Heart left ventricle (tissue), 13 donors: ENCODE measurements at regions not wholly inside any gene's neighbourhood (a gene's known extent, or its start where the extent isn't known, plus 50 kb on each side); places are given as distances from the start of the nearest gene placed in this dataset.

ENCODE experiments used
- POLR2A ChIP-seq, 2 donors: fragments of 450-650 bp; IDR thresholded peaks; one replicate each; pipeline ENCODE4 v1.6.1; 2017; ENCODE audit warnings: antibody characterized with exemption in 2 of 2, mild to moderate bottlenecking in 2 of 2, moderate library complexity in 2 of 2
- TF ChIP-seq, protein P1 (sequence below), 12 donors: fragments of 200-600 bp; sonication (generic) in 4 of 12; IDR thresholded peaks; one replicate each; pipeline versions ENCODE4 v1.5.0 to v1.8.0; 2018 to 2022; ENCODE audit warnings: antibody characterized with exemption in 12 of 12, mild to moderate bottlenecking in 5 of 12
- donor health status: ischemic (EF 13 %, LVEDD 7.1; RV severe dilation, severe dysfunction).
- donor health status: DM: no; HTN: yes; CAD: no.
- donor health status: DM: no; HTN: no; CAD: no.
- donor health status: ischemic (EF 25% LVEDD 6.9; RV normal size, moderate dysfunction).
- donor health status: ischemic (EF 25% LVEDD 5.7; RV mildly dilated, moderate dysfunction).
- donor health status: ischemic (EF 35%, LVEDD 5.7; RV mildly dilated, moderate dysfunction).
- donor health status: nonischemic (EF 11% LVEDD 7.7; RV severe dilation, severe dysfunction).
- donor health status: DM: yes; HTN: yes; CAD: no.
- donor health status: PGD.
- donor health status: ischemic (EF 29% LVEDD 5.4; RV normal size, mild dysfunction).
- donor health status: nonischemic (EF 23%, LVEDD 6.1; RV moderate dilation, normal function).

DNA sequence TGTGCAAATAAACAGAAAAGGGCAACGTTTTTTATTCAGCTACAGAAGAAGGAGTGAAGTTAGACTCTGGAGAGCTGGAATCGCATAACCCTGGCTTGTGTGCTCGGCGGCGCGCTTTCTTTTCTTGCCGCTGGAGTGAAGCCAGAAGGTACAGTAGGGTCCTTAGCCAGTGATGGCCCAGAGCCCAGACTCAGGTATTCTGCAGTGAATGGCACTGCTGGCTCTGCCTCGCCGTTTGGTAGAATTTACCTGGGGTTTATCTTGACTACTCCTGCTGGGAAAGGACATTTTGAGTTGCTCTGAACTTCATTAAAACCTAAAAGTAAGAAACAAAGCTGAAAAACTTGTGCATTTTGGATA, 56.9 kb upstream of the TIAM2 start:
- TF ChIP-seq, protein P1, sequence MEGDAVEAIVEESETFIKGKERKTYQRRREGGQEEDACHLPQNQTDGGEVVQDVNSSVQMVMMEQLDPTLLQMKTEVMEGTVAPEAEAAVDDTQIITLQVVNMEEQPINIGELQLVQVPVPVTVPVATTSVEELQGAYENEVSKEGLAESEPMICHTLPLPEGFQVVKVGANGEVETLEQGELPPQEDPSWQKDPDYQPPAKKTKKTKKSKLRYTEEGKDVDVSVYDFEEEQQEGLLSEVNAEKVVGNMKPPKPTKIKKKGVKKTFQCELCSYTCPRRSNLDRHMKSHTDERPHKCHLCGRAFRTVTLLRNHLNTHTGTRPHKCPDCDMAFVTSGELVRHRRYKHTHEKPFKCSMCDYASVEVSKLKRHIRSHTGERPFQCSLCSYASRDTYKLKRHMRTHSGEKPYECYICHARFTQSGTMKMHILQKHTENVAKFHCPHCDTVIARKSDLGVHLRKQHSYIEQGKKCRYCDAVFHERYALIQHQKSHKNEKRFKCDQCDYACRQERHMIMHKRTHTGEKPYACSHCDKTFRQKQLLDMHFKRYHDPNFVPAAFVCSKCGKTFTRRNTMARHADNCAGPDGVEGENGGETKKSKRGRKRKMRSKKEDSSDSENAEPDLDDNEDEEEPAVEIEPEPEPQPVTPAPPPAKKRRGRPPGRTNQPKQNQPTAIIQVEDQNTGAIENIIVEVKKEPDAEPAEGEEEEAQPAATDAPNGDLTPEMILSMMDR (IDR thresholded peaks at IDR 0.05): no peak
- TF ChIP-seq POLR2A (IDR thresholded peaks at IDR 0.05): no peak
